ENCODE measurements at regions not wholly inside any gene's neighbourhood (a gene's known extent, or its start where the extent isn't known, plus 50 kb on each side); places are given as distances from the start of the nearest gene placed in this dataset.

GRCh38 chr1:67561704-67562113 lies 123.3 kb upstream of the GADD45A start:
- DNase-seq: peak; percentile 24

GRCh38 chr1:67563684-67564083 lies 121.3 kb upstream of the GADD45A start:
- DNase-seq: no peak

DNA sequence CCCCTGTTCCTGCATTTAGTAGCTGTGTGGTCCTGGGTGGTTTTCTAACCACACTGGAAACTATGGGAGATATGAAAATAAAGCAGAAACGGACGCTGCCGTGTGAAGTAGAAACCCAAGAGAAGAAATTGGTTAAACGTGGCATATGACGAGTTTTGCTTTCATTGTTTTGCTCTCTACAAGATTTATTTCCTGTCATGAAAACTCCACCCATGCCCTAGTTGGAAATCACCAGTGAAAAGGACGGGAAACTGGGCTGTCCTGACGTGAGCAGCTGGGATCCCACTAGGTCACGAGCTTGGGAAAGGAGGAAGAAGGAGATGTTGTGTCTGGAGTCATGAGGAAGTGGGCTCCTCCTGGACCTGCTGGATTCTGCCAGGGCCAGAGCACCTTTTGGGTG lies 120.8 kb upstream of the GADD45A start:
- DNase-seq: no peak

DNA sequence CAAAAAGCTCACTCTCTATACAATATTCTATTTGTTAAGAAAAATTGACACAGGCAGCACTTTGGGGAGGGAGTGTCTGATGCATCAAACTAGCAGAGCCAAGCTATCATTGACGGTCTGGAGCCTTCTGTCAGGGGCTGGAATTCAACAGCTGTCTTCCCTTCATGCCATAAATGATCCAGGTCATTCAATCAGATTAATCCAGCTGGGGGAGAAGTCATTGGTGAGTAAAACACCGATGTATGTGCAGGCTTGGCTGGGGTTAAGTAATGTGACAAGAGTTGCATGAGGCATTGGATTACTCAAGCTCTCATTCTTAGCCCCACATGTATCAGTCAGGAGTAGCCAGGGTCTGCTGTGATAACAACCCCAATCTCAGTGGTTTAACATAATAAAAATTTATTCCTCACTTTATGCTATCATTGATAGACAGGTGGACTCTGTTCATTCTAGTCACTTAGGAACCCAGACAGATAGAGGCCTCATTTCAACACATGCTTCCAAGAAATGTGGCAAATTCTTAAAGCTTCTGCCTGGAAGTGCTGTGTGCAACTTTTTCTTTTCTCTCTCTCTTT lies 118.1 kb upstream of the GADD45A start:
- no peak for DNase-seq

DNA sequence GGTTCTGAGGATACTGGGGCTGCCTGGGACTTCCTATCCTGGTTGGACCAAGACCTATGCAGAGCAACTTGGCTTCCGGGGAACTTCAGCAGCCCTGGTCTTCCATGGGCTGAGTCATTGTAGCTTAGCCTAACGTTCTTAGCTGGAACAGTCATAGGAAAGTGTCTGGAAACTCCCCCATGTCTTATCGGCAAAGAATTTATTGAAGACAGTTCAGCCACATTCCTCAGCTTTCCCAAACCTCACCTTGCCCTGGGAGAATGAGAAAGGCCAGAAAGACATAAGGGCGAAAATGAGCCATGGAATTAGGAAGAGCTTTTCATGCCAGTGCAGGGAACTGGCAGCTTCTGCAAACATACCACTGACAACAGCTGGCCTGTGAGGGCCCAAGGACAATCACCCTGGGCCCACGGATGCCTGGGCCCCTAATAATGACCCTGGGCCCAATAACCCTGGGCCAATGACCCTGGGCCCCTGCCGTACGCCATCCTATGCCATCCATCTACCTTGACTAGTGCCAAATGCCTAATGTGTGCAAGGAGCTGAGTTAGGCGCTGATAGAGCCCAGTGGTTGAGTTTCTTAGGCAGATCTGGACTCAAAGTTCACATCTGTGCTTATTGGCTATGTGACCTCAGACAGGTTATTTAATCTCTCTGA lies 114.4 kb upstream of the GADD45A start:
- no peak for DNase-seq

DNA sequence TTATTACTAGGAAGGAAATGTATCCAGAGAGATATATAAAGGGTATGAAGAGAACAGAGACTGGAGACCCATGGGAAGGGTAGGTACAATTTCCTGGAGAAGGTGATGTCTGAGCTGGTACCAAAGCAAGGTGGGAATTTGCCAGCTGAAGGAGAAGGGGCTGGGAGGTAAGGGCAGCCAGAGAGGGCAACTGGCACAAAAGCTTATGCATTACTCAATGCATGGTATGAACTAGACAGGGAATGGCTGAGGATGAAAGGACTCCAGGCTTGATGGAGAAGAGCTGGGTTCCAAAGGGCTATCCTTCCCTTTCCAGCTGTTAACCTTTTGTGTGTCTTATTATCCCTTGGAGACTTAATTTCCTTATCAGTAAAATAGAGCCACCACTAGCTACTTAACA lies 113.6 kb upstream of the GADD45A start:
- no peak for DNase-seq

DNA sequence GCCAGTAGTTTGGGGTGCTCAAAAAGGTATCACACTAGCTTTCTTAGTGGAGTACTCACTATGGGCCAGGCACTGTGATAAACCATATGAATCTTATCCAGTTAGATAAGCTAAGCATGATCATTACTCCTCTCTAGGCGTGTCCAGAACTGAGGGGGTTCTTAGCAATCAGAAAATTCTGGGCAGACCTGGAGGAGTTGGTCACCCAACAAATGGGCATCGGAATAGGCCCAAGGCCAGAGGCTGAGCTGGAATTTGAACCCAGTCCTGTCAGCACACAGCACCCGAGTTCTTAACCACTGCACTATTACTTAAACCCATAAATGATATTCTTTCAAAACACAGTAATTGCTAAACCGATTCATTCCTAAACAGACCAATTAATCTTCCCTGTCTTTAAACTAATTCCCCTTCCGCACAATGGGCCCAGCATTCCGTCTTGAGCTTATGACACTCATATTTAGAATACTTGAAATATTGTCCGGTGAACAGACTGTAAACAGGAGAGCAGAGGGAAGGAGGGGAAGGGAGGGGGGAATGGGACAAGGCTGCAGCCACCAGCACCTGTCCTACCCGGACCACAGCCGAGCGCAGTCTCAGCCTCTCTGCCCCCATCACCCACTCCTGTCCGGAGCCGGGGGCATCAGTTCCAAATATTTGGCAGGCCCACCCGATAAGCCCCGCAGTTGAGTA lies 113.0 kb upstream of the GADD45A start:
- no peak for DNase-seq

- DNase-seq: no peak
Measured at GRCh38 chr1:67572594-67573221, 112.3 kb upstream of the GADD45A start.

- DNase-seq: no peak
Measured at GRCh38 chr1:67573311-67573872, 111.6 kb upstream of the GADD45A start.

- DNase-seq: no peak
Measured at GRCh38 chr1:67574221-67574620, 110.8 kb upstream of the GADD45A start.

GRCh38 chr1:67575861-67576260 lies 109.1 kb upstream of the GADD45A start:
- no peak for DNase-seq

GRCh38 chr1:67576474-67576873 lies 108.5 kb upstream of the GADD45A start:
- DNase-seq: no peak

GRCh38 chr1:67577646-67578045 lies 107.4 kb upstream of the GADD45A start:
- DNase-seq: no peak

DNA sequence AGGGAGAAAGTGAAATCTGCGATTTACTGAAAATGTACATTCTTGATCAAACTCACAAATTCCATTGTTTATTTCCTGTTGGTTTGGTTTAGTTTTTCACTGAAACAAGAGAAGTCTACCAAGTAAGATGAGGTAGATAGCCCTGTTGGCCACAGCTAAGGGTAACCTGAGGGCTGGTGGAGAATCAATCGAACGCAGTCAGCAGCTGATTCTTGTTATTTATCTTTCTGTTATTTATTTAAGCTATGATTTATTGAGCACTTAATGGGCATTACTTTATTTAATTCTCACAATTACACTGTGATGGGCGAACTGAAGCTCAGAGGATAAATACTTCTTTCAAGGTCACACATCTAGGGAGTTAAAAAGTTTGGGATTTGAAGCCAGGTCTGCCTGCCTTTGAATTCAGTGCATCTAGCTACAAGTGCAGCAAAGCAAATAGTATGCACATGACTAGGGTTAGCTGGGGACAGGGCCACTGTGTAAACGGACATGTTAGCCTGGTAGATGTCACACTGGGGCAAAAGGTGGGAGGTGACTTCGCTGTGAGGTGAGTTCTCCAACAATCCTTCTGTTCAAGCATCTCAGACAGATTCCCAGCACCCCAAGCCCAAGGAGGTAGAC lies 106.5 kb upstream of the GADD45A start:
- no peak for DNase-seq

- no peak for DNase-seq
Measured at GRCh38 chr1:67579623-67580394, 105.2 kb upstream of the GADD45A start.

- DNase-seq: no peak
Measured at GRCh38 chr1:67580691-67581403, 104.2 kb upstream of the GADD45A start.

DNA sequence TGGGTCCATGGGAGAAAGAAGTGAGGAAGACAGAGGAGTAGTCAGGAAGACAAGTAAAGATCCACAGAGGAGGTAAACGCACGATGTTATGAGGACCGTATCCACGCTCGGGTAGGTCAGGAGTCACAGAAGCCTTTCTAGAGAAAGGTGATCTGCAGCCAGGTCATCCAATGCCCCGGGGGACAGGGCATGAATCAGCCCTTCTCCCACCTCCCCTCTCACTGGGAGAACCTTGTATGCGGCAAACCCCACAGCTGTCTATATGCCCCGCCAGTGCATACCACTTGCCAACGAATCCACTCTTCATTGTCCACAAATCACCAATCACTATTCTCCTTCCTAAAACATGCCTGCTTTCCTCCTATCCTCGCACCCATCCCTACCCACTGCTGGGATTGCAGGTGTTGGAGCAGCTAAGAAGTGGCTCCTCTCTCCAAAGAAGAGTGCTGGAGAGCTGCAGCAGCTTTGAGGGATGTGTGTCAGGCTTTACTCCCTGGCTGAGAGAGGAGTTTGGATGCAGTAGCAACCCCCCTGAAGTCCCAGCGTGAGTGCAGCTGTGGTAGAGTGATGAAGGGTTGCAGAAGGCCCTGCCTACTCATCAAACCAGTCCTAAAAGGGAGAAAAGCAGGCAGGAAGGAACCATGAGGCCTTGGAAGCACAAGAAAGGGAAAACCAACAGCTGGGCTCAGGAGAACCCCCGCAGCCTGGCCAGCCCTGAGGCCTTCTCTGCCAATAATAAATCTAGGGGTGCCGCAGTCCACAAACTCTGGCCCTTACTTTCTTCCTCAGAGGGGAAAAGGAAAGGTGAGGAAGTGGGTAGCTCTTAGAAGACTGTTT lies 102.2 kb upstream of the GADD45A start:
- DNase-seq: no peak

- DNase-seq: no peak
Measured at GRCh38 chr1:67583462-67583950, 101.5 kb upstream of the GADD45A start.

GRCh38 chr1:67584938-67585337 lies 100.1 kb upstream of the GADD45A start:
- no peak for DNase-seq

DNA sequence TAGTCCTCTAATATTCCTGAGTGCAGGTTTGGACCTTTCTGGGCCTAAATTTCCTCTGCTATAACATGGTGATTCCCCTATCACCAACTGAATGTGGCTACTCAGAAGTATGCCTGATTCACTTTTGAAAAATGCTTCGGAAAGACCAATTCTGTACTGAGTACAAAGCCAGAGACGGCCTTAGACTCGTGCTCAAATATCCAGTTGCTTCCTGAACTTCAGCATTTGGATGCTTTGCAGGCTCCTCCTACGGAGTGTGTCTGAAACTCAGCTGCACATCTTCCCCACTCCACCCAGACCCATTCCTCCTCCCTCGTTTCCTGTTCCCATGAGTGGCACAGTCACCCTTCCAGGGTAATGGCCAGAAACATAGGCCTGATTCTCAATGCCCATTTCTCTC lies 98.4 kb upstream of the GADD45A start:
- no peak for DNase-seq
